ENCODE measurements at regions not wholly inside any gene's neighbourhood (a gene's known extent, or its start where the extent isn't known, plus 50 kb on each side); places are given as distances from the start of the nearest gene placed in this dataset.

GRCh38 chr18:28855989-28856388 lies 679.1 kb upstream of the CDH2 start:
- H3K4me1 ChIP-seq (ENCODE audit: control insufficient read depth in 2 of 3, insufficient read depth in 2 of 3, low read depth in 1 of 3, low read length in 3 of 3), result no peaks in the 10 kb centered on the region
- FAIRE-seq, result no peak
- no peak for TF ChIP-seq CTCF (IDR thresholded peaks at IDR 0.05; ENCODE audit: borderline replicate concordance, extremely low read depth, insufficient read depth)

GRCh38 chr18:28855524-28855923 lies 678.6 kb upstream of the CDH2 start:
- Histone ChIP-seq H3K4me3 (ENCODE audit: low read length in 3 of 3) (no peak overlapping the region), H3K4me1 (ENCODE audit: control insufficient read depth in 2 of 3, insufficient read depth in 2 of 3, low read depth in 1 of 3, low read length in 3 of 3) (no peaks in the 10 kb centered on the region), H3K9me3 (ENCODE audit: control insufficient read depth in 2 of 3, insufficient read depth in 1 of 3, low read length in 3 of 3) (no peaks in the 10 kb centered on the region), H3K36me3 (ENCODE audit: control insufficient read depth in 2 of 3, insufficient read depth in 3 of 3, low read length in 3 of 3) (no peaks in the 10 kb centered on the region), H3K9ac (ENCODE audit: low read length in 3 of 3) (no peak overlapping the region), H3K27ac (ENCODE audit: low read depth in 2 of 2, low read length in 2 of 2) (no peak overlapping the region), H3K27me3 (ENCODE audit: control insufficient read depth, insufficient read depth, low read length) (no peaks in the 10 kb centered on the region)
- intact Hi-C loops (cut with DNase I), result no loop called here
- FAIRE-seq (no peak), DNase-seq (no peak)
- no peak for TF ChIP-seq CTCF (IDR thresholded peaks at IDR 0.05; ENCODE audit: borderline replicate concordance, extremely low read depth, insufficient read depth)

More at GRCh38 chr18:28855989-28856388, 679.1 kb upstream of the CDH2 start:
- Histone ChIP-seq H3K27me3 (ENCODE audit: control insufficient read depth, insufficient read depth, low read length) (no peaks in the 10 kb centered on the region), H3K4me3 (ENCODE audit: low read length in 3 of 3) (no peak overlapping the region), H3K27ac (ENCODE audit: low read depth in 2 of 2, low read length in 2 of 2) (no peak overlapping the region), H3K9me3 (ENCODE audit: control insufficient read depth in 2 of 3, insufficient read depth in 1 of 3, low read length in 3 of 3) (no peaks in the 10 kb centered on the region), H3K36me3 (ENCODE audit: control insufficient read depth in 2 of 3, insufficient read depth in 3 of 3, low read length in 3 of 3) (no peaks in the 10 kb centered on the region), H3K9ac (ENCODE audit: low read length in 3 of 3) (no peak overlapping the region)
- DNase-seq, result no peak
- intact Hi-C loops (cut with DNase I), result no loop called here

- Histone ChIP-seq H3K4me1 (ENCODE audit: control insufficient read depth in 2 of 3, insufficient read depth in 2 of 3, low read depth in 1 of 3, low read length in 3 of 3) (no peaks in the 10 kb centered on the region), H3K36me3 (ENCODE audit: control insufficient read depth in 2 of 3, insufficient read depth in 3 of 3, low read length in 3 of 3) (no peaks in the 10 kb centered on the region), H3K9ac (ENCODE audit: low read length in 3 of 3) (no peak overlapping the region), H3K27me3 (ENCODE audit: control insufficient read depth, insufficient read depth, low read length) (no peaks in the 10 kb centered on the region), H3K4me3 (ENCODE audit: low read length in 3 of 3) (no peak overlapping the region), H3K27ac (ENCODE audit: low read depth in 2 of 2, low read length in 2 of 2) (no peak overlapping the region), H3K9me3 (ENCODE audit: control insufficient read depth in 2 of 3, insufficient read depth in 1 of 3, low read length in 3 of 3) (no peaks in the 10 kb centered on the region)
- DNase-seq, result no peak
- intact Hi-C loops (cut with DNase I), result no loop called here
- TF ChIP-seq CTCF (IDR thresholded peaks at IDR 0.05; ENCODE audit: borderline replicate concordance, extremely low read depth, insufficient read depth), result no peak
- no peak for FAIRE-seq
Measured at GRCh38 chr18:28854964-28855363, 678.0 kb upstream of the CDH2 start.

GRCh38 chr18:28846958-28847357 lies 670.0 kb upstream of the CDH2 start:
- Histone ChIP-seq H3K9ac (ENCODE audit: low read length in 3 of 3) (no peak overlapping the region), H3K9me3 (ENCODE audit: control insufficient read depth in 2 of 3, insufficient read depth in 1 of 3, low read length in 3 of 3) (peaks cover 0 to 2% (median 0%) of the 10 kb centered on the region in 3 donors), H3K36me3 (ENCODE audit: control insufficient read depth in 2 of 3, insufficient read depth in 3 of 3, low read length in 3 of 3) (no peaks in the 10 kb centered on the region), H3K4me3 (ENCODE audit: low read length in 3 of 3) (no peak overlapping the region), H3K27ac (ENCODE audit: low read depth in 2 of 2, low read length in 2 of 2) (no peak overlapping the region), H3K27me3 (ENCODE audit: control insufficient read depth, insufficient read depth, low read length) (no peaks in the 10 kb centered on the region), H3K4me1 (ENCODE audit: control insufficient read depth in 2 of 3, insufficient read depth in 2 of 3, low read depth in 1 of 3, low read length in 3 of 3) (no peaks in the 10 kb centered on the region)
- no peak for DNase-seq
- FAIRE-seq, result no peak
- intact Hi-C loops (cut with DNase I), result no loop called here
- TF ChIP-seq CTCF (IDR thresholded peaks at IDR 0.05; ENCODE audit: borderline replicate concordance, extremely low read depth, insufficient read depth), result no peak
